GM23338 (cell line): ENCODE measurements at regions not wholly inside any gene's neighbourhood (a gene's known extent, or its start where the extent isn't known, plus 50 kb on each side); places are given as distances from the start of the nearest gene placed in this dataset.

ENCODE experiments used
- CREB1 ChIP-seq: fragments of 250-450 bp; sonication (Bioruptor Pico); IDR thresholded peaks from 2 replicates; pipeline ENCODE4 v1.5.0; 2020; ENCODE audit warnings: low read depth, mild to moderate bottlenecking, moderate library complexity
- CTCF ChIP-seq, 2 experiments: fragments of 200-600 bp in 1 of 2; sonication (generic) in 1 of 2; conservative IDR thresholded peaks; 2 replicates each; pipeline versions ENCODE4 v1.5.1 to v1.6.1; 2016 to 2017; ENCODE audit warnings: antibody characterized with exemption in 2 of 2, low read depth in 2 of 2, mild to moderate bottlenecking in 2 of 2, moderate library complexity in 1 of 2
- ETS1 ChIP-seq: IDR thresholded peaks from 2 replicates; pipeline ENCODE4 v1.6.1; 2016; ENCODE audit warnings: antibody characterized with exemption
- EZH2 ChIP-seq: fragments of 200-600 bp; sonication (generic); IDR thresholded peaks from one replicate; pipeline ENCODE4 v1.8.0; 2017; ENCODE audit warnings: antibody characterized with exemption, mild to moderate bottlenecking, low read depth; ENCODE audit not compliant: unreplicated experiment
- EZH2phosphoT487 ChIP-seq: fragments of 200-600 bp; sonication (generic); IDR thresholded peaks from one replicate; pipeline ENCODE4 v1.8.1; 2018; ENCODE audit warnings: antibody characterized with exemption; ENCODE audit not compliant: unreplicated experiment
- NANOG ChIP-seq: IDR thresholded peaks from 2 replicates; pipeline ENCODE4 v1.6.1; 2016; ENCODE audit warnings: antibody characterized with exemption, borderline replicate concordance
- POLR2AphosphoS5 ChIP-seq: IDR thresholded peaks from 2 replicates; pipeline ENCODE4 v1.6.1; 2016; ENCODE audit warnings: antibody characterized with exemption, low read depth
- REST ChIP-seq: IDR thresholded peaks from one replicate; pipeline ENCODE4 v1.6.1; 2018; ENCODE audit warnings: antibody characterized with exemption; ENCODE audit not compliant: unreplicated experiment
- ZNF114 ChIP-seq: fragments of 250-450 bp; sonication (Bioruptor Pico); IDR thresholded peaks from 2 replicates; pipeline ENCODE4 v1.5.0; 2020; ENCODE audit warnings: mild to moderate bottlenecking, moderate library complexity

GRCh38 chr11:122048401-122048800, 67.6 kb downstream of the BLID start:
- TF ChIP-seq CTCF (conservative IDR thresholded peaks at IDR 0.05; ENCODE audit: low read depth in 2 of 2) (no peak), POLR2AphosphoS5 (no peak), EZH2phosphoT487 (no peak), ZNF114 (no peak), CREB1 (no peak), EZH2 (no peak), NANOG (no peak), ETS1 (no peak), REST (no peak)
